Vagina (tissue), 2 donors: ENCODE measurements at regions not wholly inside any gene's neighbourhood (a gene's known extent, or its start where the extent isn't known, plus 50 kb on each side); places are given as distances from the start of the nearest gene placed in this dataset.

Experiments used
- DNase-seq, 2 donors: peaks; one replicate each; pipeline ENCODE4 v3.0.0-alpha.2; 2017; ENCODE audit errors: extremely low spot score in 2 of 2
- H3K27ac ChIP-seq: fragments of 200-600 bp; sonication (generic); one replicate; pipeline ENCODE4 v1.5.1; 2019
- H3K27me3 ChIP-seq: fragments of 200-600 bp; sonication (generic); one replicate; pipeline ENCODE4 v1.5.1; 2019
- H3K36me3 ChIP-seq, 2 donors: fragments of 200-600 bp; sonication (generic); one replicate each; pipeline ENCODE4 v1.5.1; 2017 to 2019
- H3K4me1 ChIP-seq: fragments of 200-600 bp; sonication (generic); one replicate; pipeline ENCODE4 v1.5.1; 2019
- H3K4me3 ChIP-seq, 2 donors: fragments of 200-600 bp; sonication (generic); 1 replicate in 1 of 2; 2 replicates in 1 of 2; pipeline ENCODE4 v1.5.1; 2016 to 2019
- H3K9me3 ChIP-seq: fragments of 200-600 bp; sonication (generic); one replicate; pipeline ENCODE4 v1.5.1; 2019
- POLR2A ChIP-seq, 2 donors: fragments of 450-650 bp; IDR thresholded peaks; one replicate each; pipeline ENCODE4 v1.6.1; 2017; ENCODE audit warnings: antibody characterized with exemption in 2 of 2, mild to moderate bottlenecking in 2 of 2, moderate library complexity in 2 of 2
- POLR2AphosphoS5 ChIP-seq, 2 donors: sonication (generic); formaldehyde crosslinking; IDR thresholded peaks; one replicate each; pipeline ENCODE4 v1.9.0; 2017; ENCODE audit warnings: antibody characterized with exemption in 2 of 2, mild to moderate bottlenecking in 2 of 2, low read depth in 1 of 2; ENCODE audit not compliant: insufficient read depth in 1 of 2
- intact Hi-C: fragments of 100-400 bp; cut with DNase I; formaldehyde crosslinking; loops from one replicate; pipeline ENCODE4 v1.15.1; 2023
- TF ChIP-seq, protein P1 (sequence below), 3 experiments: fragments of 450-650 bp in 2 of 3; fragments of 200-600 bp in 1 of 3; sonication (generic) in 1 of 3; IDR thresholded peaks; one replicate each; pipeline ENCODE4 v1.5.1; 2017 to 2019; ENCODE audit warnings: antibody characterized with exemption in 3 of 3, mild to moderate bottlenecking in 2 of 3, moderate library complexity in 2 of 3

DNA sequence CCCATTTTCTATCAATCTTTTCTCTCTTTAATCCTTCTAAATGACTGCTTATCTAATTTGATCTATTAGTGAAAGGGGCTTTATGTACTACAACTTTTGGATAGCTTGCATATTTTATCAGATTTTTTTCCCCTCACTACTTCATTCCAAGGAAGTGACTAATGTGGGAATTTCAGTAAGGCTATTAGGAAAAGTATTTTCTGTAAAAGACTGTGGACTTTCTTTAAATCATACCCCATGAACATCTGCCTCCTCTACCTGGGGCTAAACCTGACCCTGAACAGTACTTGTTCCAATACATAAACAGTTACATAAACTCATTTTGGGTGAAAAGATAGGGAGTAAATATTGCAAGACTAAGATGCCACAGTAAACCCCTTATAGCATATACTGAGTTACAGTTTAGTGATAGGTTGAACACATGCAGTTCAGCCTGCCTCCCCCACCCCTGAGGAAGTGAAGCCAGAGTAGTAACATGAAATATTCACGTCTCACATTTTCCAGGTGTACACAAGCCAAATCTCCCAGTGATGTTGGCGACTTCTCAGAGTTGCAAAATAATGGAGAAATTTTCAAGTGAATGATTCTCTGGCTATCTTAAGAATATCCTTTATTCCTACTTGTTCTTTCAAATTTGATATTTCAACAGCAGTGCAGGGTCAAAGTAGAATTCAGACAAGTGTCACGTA is 590.9 kb upstream of the ZEB2 start:
- Histone ChIP-seq H3K36me3 (no peaks in the 10 kb centered on the region), H3K4me1 (no peaks in the 10 kb centered on the region), H3K27ac (no peak overlapping the region), H3K9me3 (no peaks in the 10 kb centered on the region), H3K4me3 (no peak overlapping the region), H3K27me3 (no peaks in the 10 kb centered on the region)
- intact Hi-C loops, result no loop called here
- DNase-seq, result no peak
- TF ChIP-seq POLR2AphosphoS5 (IDR thresholded peaks at IDR 0.05; ENCODE audit: insufficient read depth in 1 of 2, low read depth in 1 of 2) (no peak), POLR2A (IDR thresholded peaks at IDR 0.05) (no peak)
- TF ChIP-seq, protein P1, sequence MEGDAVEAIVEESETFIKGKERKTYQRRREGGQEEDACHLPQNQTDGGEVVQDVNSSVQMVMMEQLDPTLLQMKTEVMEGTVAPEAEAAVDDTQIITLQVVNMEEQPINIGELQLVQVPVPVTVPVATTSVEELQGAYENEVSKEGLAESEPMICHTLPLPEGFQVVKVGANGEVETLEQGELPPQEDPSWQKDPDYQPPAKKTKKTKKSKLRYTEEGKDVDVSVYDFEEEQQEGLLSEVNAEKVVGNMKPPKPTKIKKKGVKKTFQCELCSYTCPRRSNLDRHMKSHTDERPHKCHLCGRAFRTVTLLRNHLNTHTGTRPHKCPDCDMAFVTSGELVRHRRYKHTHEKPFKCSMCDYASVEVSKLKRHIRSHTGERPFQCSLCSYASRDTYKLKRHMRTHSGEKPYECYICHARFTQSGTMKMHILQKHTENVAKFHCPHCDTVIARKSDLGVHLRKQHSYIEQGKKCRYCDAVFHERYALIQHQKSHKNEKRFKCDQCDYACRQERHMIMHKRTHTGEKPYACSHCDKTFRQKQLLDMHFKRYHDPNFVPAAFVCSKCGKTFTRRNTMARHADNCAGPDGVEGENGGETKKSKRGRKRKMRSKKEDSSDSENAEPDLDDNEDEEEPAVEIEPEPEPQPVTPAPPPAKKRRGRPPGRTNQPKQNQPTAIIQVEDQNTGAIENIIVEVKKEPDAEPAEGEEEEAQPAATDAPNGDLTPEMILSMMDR (IDR thresholded peaks at IDR 0.05), result no peak

GRCh38 chr2:145108959-145109710 is 589.2 kb upstream of the ZEB2 start:
- Histone ChIP-seq H3K36me3 (no peaks in the 10 kb centered on the region), H3K4me3 (no peak overlapping the region), H3K27ac (no peak overlapping the region), H3K27me3 (no peaks in the 10 kb centered on the region), H3K9me3 (no peaks in the 10 kb centered on the region), H3K4me1 (no peaks in the 10 kb centered on the region)
- intact Hi-C loops, result no loop called here
- no peak for DNase-seq
- TF ChIP-seq, protein P1 (IDR thresholded peaks at IDR 0.05), result no peak
- no peak for TF ChIP-seq POLR2AphosphoS5 (IDR thresholded peaks at IDR 0.05; ENCODE audit: insufficient read depth in 1 of 2, low read depth in 1 of 2)
- no peak for TF ChIP-seq POLR2A (IDR thresholded peaks at IDR 0.05)

GRCh38 chr2:145108361-145108778 is 588.5 kb upstream of the ZEB2 start:
- no peak for TF ChIP-seq POLR2AphosphoS5 (IDR thresholded peaks at IDR 0.05; ENCODE audit: insufficient read depth in 1 of 2, low read depth in 1 of 2)
- TF ChIP-seq POLR2A (IDR thresholded peaks at IDR 0.05), result no peak
- TF ChIP-seq, protein P1 (IDR thresholded peaks at IDR 0.05), result no peak
- H3K36me3 ChIP-seq, result no peaks in the 10 kb centered on the region
- H3K27ac ChIP-seq, result no peak overlapping the region
- H3K4me1 ChIP-seq, result no peaks in the 10 kb centered on the region
- no peaks in the 10 kb centered on the region for H3K27me3 ChIP-seq
- no peak overlapping the region for H3K4me3 ChIP-seq
- intact Hi-C loops, result no loop called here
- DNase-seq, result no peak
- H3K9me3 ChIP-seq, result no peaks in the 10 kb centered on the region

DNA sequence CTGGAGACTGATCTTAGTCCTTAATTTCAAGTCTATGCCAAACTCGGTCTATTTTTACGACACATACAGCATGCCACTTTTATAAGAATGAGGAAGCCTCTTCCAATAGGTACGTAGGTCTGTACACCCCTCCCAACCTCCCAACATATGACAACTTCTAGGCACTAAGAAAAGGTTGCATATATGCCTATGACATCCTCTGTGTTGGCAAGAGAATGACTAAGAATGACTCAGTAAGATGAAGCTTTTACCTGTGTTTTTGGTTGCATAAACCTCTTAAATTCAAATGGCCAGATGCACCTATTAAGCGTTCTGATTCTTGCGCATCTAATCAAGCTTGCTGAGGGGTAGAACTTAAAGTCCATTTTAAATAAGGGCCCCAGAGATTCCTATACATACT is 586.4 kb upstream of the ZEB2 start:
- TF ChIP-seq, protein P1 (IDR thresholded peaks at IDR 0.05), result no peak
- TF ChIP-seq POLR2A (IDR thresholded peaks at IDR 0.05), result no peak
- no peak for TF ChIP-seq POLR2AphosphoS5 (IDR thresholded peaks at IDR 0.05; ENCODE audit: insufficient read depth in 1 of 2, low read depth in 1 of 2)

DNA sequence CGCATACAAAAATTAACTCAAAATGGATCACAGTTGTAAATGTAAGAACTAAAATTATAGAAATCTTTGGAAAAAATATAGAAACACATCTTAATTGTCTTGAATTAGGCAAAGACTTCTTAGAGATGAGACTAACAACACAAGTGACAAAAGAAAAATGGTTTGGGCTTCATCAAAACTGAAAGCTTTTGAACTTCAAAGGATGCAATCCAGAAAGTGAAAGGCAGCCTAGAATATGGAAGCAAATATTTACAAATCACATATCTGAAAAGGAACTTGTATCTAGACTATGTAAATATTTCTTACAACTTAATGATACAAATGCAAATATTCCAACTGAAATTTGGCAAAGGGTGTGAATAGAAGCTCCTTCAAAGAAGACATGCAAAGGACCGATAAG is 582.8 kb upstream of the ZEB2 start:
- DNase-seq, result no peak
- Histone ChIP-seq H3K27ac (no peak overlapping the region), H3K27me3 (no peaks in the 10 kb centered on the region), H3K4me3 (no peak overlapping the region), H3K4me1 (no peaks in the 10 kb centered on the region), H3K36me3 (no peaks in the 10 kb centered on the region), H3K9me3 (no peaks in the 10 kb centered on the region)
- intact Hi-C loops, result no loop called here
- TF ChIP-seq POLR2A (IDR thresholded peaks at IDR 0.05) (no peak), POLR2AphosphoS5 (IDR thresholded peaks at IDR 0.05; ENCODE audit: insufficient read depth in 1 of 2, low read depth in 1 of 2) (no peak)
- TF ChIP-seq, protein P1 (IDR thresholded peaks at IDR 0.05), result no peak

More for the DNA sequence above, 586.4 kb upstream of the ZEB2 start:
- no peak for DNase-seq
- Histone ChIP-seq H3K4me3 (no peak overlapping the region), H3K4me1 (no peaks in the 10 kb centered on the region), H3K36me3 (no peaks in the 10 kb centered on the region), H3K27ac (no peak overlapping the region), H3K9me3 (no peaks in the 10 kb centered on the region), H3K27me3 (no peaks in the 10 kb centered on the region)
- intact Hi-C loops, result no loop called here
